GM21367 (cell line): ENCODE measurements at regions not wholly inside any gene's neighbourhood (a gene's known extent, or its start where the extent isn't known, plus 50 kb on each side); places are given as distances from the start of the nearest gene placed in this dataset.
A peak's percentile ranks its signal among the peaks of the same experiment; 100 is the strongest.

ENCODE experiments used
- ATAC-seq: cut with Tn5 transposase; IDR thresholded peaks from one replicate; pipeline ENCODE4 v1.9.1; 2021; ENCODE audit not compliant: unreplicated experiment

- ATAC-seq = no peak
These were observed 290.3 kb upstream of the ID2 start for GRCh38 chr2:8391584-8391983.

- ATAC-seq = no peak
These were observed 289.6 kb upstream of the ID2 start for GRCh38 chr2:8392098-8392866.

GRCh38 chr2:8393506-8393905, 288.4 kb upstream of the ID2 start:
- ATAC-seq = no peak

GRCh38 chr2:8394131-8394530, 287.7 kb upstream of the ID2 start:
- no peak for ATAC-seq

- no peak for ATAC-seq
These were observed 287.1 kb upstream of the ID2 start for GRCh38 chr2:8394569-8395359.

- no peak for ATAC-seq
These were observed 286.1 kb upstream of the ID2 start for GRCh38 chr2:8395718-8396117.

- no peak for ATAC-seq
These were observed 283.7 kb upstream of the ID2 start for GRCh38 chr2:8398040-8398668.

- no peak for ATAC-seq
These were observed 282.1 kb upstream of the ID2 start for GRCh38 chr2:8399731-8400130.

- ATAC-seq = no peak
These were observed 281.7 kb upstream of the ID2 start for GRCh38 chr2:8400196-8400595.

- no peak for ATAC-seq
These were observed 279.6 kb upstream of the ID2 start for GRCh38 chr2:8402222-8402621.

- ATAC-seq = no peak
These were observed 278.0 kb upstream of the ID2 start for GRCh38 chr2:8403876-8404275.

- no peak for ATAC-seq
These were observed 276.5 kb upstream of the ID2 start for GRCh38 chr2:8405334-8405733.

GRCh38 chr2:8406271-8406670, 275.6 kb upstream of the ID2 start:
- ATAC-seq = no peak

- no peak for ATAC-seq
These were observed 274.5 kb upstream of the ID2 start for GRCh38 chr2:8407332-8407731.

GRCh38 chr2:8408560-8409460, 273.0 kb upstream of the ID2 start:
- peak; percentile 84 for ATAC-seq

GRCh38 chr2:8409461-8410260, 272.2 kb upstream of the ID2 start:
- ATAC-seq = no peak

GRCh38 chr2:8412082-8412481, 269.8 kb upstream of the ID2 start:
- no peak for ATAC-seq

- no peak for ATAC-seq
These were observed 269.3 kb upstream of the ID2 start for GRCh38 chr2:8412586-8412985.

GRCh38 chr2:8413589-8414135, 268.2 kb upstream of the ID2 start:
- ATAC-seq = no peak
